ENCODE measurements at regions not wholly inside any gene's neighbourhood (a gene's known extent, or its start where the extent isn't known, plus 50 kb on each side); places are given as distances from the start of the nearest gene placed in this dataset.

DNA sequence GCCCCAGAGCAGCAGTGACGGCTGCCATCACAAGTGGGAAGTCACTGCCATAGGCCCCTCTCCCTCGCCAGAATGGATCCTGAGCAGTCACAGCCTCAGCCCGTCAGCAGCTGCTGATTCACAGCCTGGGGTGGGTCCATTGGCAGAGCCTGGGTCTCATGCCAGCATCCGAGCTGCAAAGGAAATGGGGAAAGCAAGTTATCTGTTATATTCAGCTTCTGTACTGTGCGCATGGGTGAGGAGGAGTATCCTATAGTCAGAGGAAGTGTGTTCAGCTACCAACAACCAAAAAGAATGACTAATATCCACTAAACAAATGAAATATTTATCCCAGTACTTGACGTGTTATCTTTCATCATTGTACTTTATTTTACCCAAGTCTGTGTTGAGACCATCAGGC is 119.7 kb downstream of the RCN1 start:
- Histone ChIP-seq H3K4me3 (no peak overlapping the region), H3K36me3 (ENCODE audit: low read depth) (no peaks in the 10 kb centered on the region), H3K4me1 (ENCODE audit: low read depth) (no peaks in the 10 kb centered on the region), H3K9me3 (no peaks in the 10 kb centered on the region)
- TF ChIP-seq, protein P1, sequence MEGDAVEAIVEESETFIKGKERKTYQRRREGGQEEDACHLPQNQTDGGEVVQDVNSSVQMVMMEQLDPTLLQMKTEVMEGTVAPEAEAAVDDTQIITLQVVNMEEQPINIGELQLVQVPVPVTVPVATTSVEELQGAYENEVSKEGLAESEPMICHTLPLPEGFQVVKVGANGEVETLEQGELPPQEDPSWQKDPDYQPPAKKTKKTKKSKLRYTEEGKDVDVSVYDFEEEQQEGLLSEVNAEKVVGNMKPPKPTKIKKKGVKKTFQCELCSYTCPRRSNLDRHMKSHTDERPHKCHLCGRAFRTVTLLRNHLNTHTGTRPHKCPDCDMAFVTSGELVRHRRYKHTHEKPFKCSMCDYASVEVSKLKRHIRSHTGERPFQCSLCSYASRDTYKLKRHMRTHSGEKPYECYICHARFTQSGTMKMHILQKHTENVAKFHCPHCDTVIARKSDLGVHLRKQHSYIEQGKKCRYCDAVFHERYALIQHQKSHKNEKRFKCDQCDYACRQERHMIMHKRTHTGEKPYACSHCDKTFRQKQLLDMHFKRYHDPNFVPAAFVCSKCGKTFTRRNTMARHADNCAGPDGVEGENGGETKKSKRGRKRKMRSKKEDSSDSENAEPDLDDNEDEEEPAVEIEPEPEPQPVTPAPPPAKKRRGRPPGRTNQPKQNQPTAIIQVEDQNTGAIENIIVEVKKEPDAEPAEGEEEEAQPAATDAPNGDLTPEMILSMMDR (IDR thresholded peaks at IDR 0.05) = no peak
- ATAC-seq = no peak
- intact Hi-C loops (cut with DNase I, micrococcal nuclease) = no loop called here
- DNase-seq = no peak

DNA sequence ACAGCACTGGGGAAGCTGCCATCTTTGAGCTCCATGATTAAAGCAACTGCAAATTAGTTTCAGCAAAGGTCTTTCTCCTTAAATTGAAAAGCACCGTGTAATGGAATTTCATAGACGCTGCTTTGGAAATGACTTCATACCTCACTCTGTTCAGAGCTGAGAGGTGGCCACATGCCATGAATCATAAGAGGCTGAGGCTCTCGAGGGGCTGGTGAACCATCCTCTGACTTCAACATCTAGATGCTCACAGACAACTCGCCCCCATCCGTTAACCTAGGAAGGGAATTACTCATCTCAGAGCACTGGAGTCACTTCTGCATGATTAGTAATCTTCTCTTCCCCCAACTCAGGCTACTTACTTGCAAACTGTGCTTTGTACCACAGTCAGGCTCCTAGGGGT is 122.3 kb downstream of the RCN1 start:
- TF ChIP-seq, protein P1 (IDR thresholded peaks at IDR 0.05) = no peak
- Histone ChIP-seq H3K4me1 (ENCODE audit: low read depth) (no peaks in the 10 kb centered on the region), H3K4me3 (no peak overlapping the region), H3K9me3 (no peaks in the 10 kb centered on the region), H3K36me3 (ENCODE audit: low read depth) (no peaks in the 10 kb centered on the region)
- DNase-seq (no peak), ATAC-seq (no peak)
- intact Hi-C loops (cut with DNase I, micrococcal nuclease) = no loop called here

DNA sequence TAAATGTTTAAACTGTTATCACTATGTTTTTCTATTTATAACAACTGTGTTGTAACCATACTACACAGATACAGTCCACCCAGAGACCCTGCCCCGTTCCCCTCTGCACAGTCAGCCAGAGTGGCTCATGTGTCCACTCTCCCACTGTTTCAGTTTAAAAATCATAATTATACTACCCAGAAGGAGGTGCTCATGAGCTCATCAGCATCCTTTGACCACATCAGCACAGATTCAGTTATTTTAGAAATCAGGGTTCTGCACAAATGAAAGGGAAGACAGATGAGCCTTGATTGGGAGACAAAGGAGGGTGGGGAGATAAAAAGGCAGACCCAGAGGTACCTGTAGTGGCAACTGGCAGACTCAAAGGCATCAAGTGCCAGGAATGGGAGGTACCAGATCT is 124.3 kb downstream of the RCN1 start:
- TF ChIP-seq, protein P1 (IDR thresholded peaks at IDR 0.05) = no peak
- no peaks in the 10 kb centered on the region for H3K9me3 ChIP-seq
- no peak overlapping the region for H3K4me3 ChIP-seq
- DNase-seq (no peak), ATAC-seq (no peak)
- H3K4me1 ChIP-seq (ENCODE audit: low read depth) = no peaks in the 10 kb centered on the region
- intact Hi-C loops (cut with DNase I, micrococcal nuclease) = no loop called here
- H3K36me3 ChIP-seq (ENCODE audit: low read depth) = no peaks in the 10 kb centered on the region

DNA sequence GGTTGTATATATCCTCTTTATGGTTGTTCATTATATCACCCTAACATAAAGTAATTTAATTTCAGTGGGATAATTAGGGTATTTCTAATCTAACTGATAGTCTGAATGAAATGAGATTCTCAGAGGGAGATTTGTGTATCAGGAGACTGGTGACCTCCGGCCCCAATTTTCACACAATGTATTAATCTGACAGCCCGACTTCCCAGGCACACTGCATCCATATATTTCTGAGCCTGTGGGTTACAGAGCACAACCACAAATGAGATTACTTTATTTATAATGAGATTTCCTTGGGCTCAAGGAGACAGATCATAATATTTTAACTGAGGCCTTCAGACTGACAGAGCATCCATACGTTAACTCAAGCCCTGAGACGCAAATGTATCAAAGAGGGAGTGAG is 125.9 kb downstream of the RCN1 start:
- TF ChIP-seq, protein P1 (IDR thresholded peaks at IDR 0.05) = no peak
- no peak for ATAC-seq
- intact Hi-C loops (cut with DNase I, micrococcal nuclease) = no loop called here
- no peaks in the 10 kb centered on the region for H3K36me3 ChIP-seq (ENCODE audit: low read depth)
- DNase-seq = no peak
- H3K4me1 ChIP-seq (ENCODE audit: low read depth) = no peaks in the 10 kb centered on the region
- H3K9me3 ChIP-seq = no peaks in the 10 kb centered on the region
- no peak overlapping the region for H3K4me3 ChIP-seq

DNA sequence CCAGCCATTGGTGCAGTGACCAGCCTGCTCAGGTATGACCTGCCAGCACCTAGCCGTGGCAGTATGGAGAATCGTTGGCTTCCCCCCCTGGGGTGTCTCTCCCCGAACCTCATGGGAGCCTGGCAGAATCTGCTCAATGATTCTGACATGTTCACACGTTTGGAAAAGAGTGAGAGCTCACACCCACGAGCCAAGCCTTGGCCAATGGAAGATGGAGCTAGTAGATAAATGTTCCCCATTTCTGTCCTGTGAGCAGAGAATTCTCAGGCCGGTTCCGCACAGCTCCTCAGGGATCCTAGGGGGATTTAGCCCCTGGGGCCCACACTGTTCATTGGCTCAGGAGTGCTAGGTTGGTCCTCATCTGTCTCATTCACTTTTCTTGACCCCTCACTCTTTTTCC is 128.4 kb downstream of the RCN1 start:
- ATAC-seq = no peak

More for the DNA sequence above, 128.4 kb downstream of the RCN1 start:
- TF ChIP-seq, protein P1 (IDR thresholded peaks at IDR 0.05) = no peak
- Histone ChIP-seq H3K4me1 (ENCODE audit: low read depth) (no peaks in the 10 kb centered on the region), H3K4me3 (no peak overlapping the region), H3K9me3 (no peaks in the 10 kb centered on the region), H3K36me3 (ENCODE audit: low read depth) (no peaks in the 10 kb centered on the region)
- intact Hi-C loops (cut with DNase I, micrococcal nuclease) = no loop called here
- no peak for DNase-seq

Measured in mucosa of descending colon (tissue), 3 donors.